ENCODE measurements at regions not wholly inside any gene's neighbourhood (a gene's known extent, or its start where the extent isn't known, plus 50 kb on each side); places are given as distances from the start of the nearest gene placed in this dataset.

DNA sequence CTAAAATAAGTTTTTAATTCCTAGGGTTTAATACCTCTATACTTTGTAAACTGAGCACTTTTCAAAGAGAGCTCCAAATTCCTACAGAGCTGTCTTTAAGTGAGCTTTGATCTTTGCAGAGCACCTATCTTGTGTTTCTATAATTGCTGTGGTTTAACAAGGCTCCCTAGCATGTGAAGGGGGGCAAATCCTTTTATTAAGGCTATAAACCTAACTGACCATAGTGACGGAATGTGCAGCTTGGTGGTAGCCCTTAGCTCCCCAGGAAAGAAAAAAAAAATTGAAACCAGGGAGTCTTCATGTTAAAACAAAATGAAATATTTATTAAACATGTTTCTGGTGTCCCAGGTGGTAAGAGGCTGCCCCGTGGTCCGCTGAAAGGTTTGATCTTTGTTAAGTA, 78.6 kb upstream of the ETAA1 start:
- no peak overlapping the region for H3K27ac ChIP-seq
- no peaks in the 10 kb centered on the region for H3K27me3 ChIP-seq
- no peaks in the 10 kb centered on the region for H3K36me3 ChIP-seq
- H3K4me3 ChIP-seq: no peak overlapping the region
- ATAC-seq (no peak), DNase-seq (no peak)
- no peaks in the 10 kb centered on the region for H3K9me3 ChIP-seq
- H3K4me1 ChIP-seq: no peaks in the 10 kb centered on the region
- in situ Hi-C loops (cut with MboI; ENCODE audit: low sequenced_read_pairs in 4 of 4): no loop called here
- no peak for TF ChIP-seq POLR2A (IDR thresholded peaks at IDR 0.05)
- intact Hi-C loops (cut with DNase I; ENCODE audit: low total_unique reads): no loop called here

DNA sequence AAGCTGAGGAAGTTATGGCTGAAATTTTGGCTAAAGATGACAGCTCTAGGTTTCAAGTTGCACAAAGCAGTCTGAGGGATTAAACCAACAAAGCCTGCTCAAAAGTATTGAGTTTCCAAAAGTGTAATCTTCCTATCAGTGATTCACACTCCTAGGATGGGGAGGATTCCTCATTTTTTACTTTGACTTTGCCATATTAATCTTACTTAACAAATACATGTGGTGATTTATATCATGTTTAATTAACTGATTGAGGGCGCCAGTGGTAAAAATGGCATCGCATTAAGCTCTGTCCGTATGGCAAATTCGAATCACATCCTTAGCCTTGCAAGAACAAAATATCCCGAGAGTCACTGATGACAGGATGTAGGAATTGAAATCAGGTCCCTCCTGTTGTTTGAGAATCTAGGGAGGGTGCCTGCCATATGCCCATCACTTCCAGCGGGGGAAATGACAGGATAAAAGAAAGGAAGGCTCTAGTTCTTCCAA, 78.1 kb upstream of the ETAA1 start:
- DNase-seq: no peak
- no peak for ATAC-seq
- H3K4me1 ChIP-seq: no peaks in the 10 kb centered on the region
- TF ChIP-seq, protein P1, sequence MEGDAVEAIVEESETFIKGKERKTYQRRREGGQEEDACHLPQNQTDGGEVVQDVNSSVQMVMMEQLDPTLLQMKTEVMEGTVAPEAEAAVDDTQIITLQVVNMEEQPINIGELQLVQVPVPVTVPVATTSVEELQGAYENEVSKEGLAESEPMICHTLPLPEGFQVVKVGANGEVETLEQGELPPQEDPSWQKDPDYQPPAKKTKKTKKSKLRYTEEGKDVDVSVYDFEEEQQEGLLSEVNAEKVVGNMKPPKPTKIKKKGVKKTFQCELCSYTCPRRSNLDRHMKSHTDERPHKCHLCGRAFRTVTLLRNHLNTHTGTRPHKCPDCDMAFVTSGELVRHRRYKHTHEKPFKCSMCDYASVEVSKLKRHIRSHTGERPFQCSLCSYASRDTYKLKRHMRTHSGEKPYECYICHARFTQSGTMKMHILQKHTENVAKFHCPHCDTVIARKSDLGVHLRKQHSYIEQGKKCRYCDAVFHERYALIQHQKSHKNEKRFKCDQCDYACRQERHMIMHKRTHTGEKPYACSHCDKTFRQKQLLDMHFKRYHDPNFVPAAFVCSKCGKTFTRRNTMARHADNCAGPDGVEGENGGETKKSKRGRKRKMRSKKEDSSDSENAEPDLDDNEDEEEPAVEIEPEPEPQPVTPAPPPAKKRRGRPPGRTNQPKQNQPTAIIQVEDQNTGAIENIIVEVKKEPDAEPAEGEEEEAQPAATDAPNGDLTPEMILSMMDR (IDR thresholded peaks at IDR 0.05 in 4 of 5, conservative IDR thresholded peaks at IDR 0.05 in 1 of 5): no peak
- H3K27ac ChIP-seq: no peak overlapping the region
- H3K9me3 ChIP-seq: no peaks in the 10 kb centered on the region
- no peak overlapping the region for H3K4me3 ChIP-seq
- intact Hi-C loops (cut with DNase I; ENCODE audit: low total_unique reads): no loop called here
- no peaks in the 10 kb centered on the region for H3K27me3 ChIP-seq
- no peaks in the 10 kb centered on the region for H3K36me3 ChIP-seq
- in situ Hi-C loops (cut with MboI; ENCODE audit: low sequenced_read_pairs in 4 of 4): no loop called here

DNA sequence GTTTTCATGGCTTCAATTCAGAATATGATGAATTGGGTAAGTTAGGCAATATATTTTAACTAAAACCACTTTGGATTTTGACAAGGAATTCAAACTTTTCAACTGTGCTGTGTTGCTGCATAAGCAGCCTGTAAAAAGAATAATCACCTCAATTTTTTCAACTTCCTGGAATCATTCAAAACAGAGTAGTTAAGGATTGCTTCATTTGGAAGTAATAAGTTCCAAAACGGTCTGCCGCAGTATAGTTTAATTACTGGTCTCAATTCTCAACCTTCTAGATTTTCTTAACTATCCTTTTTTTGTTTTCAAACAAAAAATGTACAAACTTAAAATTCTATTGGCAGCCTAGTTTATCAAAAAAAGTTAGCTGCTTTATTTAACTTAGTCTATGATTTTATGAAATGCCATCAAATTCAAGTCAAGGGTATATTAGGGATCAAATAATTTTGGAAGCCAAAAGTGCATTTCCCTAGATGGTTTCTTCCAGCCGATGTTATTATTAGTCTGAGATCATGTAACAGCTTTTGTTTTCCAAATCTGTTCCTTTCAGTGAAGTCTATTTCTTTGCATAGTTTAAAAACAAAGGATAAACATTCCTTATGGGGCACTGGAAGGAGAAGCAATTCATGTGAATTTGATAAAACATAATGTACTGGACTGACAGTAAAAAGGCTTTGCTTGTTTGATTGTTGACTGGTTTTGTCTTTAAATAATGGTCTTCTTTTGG, 76.1 kb upstream of the ETAA1 start:
- intact Hi-C loops (cut with DNase I; ENCODE audit: low total_unique reads): no loop called here
- DNase-seq: no peak
- ATAC-seq: no peak
- no peaks in the 10 kb centered on the region for H3K9me3 ChIP-seq
- no peaks in the 10 kb centered on the region for H3K4me1 ChIP-seq
- TF ChIP-seq, protein P1 (IDR thresholded peaks at IDR 0.05 in 4 of 5, conservative IDR thresholded peaks at IDR 0.05 in 1 of 5): no peak
- no peak for TF ChIP-seq POLR2A (IDR thresholded peaks at IDR 0.05)
- H3K27me3 ChIP-seq: no peaks in the 10 kb centered on the region
- no peak overlapping the region for H3K27ac ChIP-seq
- no peak overlapping the region for H3K4me3 ChIP-seq
- H3K36me3 ChIP-seq: no peaks in the 10 kb centered on the region
- in situ Hi-C loops (cut with MboI; ENCODE audit: low sequenced_read_pairs in 4 of 4): no loop called here

DNA sequence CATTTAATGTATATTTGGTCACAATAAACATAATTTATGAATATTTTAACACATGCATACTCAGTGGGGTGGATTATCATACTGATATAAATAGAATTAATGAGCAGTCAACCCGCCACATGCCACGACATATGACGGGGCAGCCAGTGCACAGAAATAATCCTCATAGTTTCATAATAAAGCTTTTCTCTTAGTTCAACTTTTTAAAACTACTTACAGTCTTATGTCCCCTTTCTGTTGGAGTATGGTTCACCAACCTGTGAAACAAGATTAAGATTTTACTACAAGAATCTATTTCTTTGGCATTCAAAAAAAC, 75.6 kb upstream of the ETAA1 start:
- ATAC-seq (no peak), DNase-seq (no peak)
- in situ Hi-C loops (cut with MboI; ENCODE audit: low sequenced_read_pairs in 4 of 4) (no loop called here), intact Hi-C loops (cut with DNase I; ENCODE audit: low total_unique reads) (no loop called here)
- Histone ChIP-seq H3K9me3 (no peaks in the 10 kb centered on the region), H3K27ac (no peak overlapping the region), H3K4me3 (no peak overlapping the region), H3K27me3 (no peaks in the 10 kb centered on the region), H3K36me3 (no peaks in the 10 kb centered on the region), H3K4me1 (no peaks in the 10 kb centered on the region)
- TF ChIP-seq, protein P1 (IDR thresholded peaks at IDR 0.05 in 4 of 5, conservative IDR thresholded peaks at IDR 0.05 in 1 of 5): no peak
- TF ChIP-seq POLR2A (IDR thresholded peaks at IDR 0.05): no peak

DNA sequence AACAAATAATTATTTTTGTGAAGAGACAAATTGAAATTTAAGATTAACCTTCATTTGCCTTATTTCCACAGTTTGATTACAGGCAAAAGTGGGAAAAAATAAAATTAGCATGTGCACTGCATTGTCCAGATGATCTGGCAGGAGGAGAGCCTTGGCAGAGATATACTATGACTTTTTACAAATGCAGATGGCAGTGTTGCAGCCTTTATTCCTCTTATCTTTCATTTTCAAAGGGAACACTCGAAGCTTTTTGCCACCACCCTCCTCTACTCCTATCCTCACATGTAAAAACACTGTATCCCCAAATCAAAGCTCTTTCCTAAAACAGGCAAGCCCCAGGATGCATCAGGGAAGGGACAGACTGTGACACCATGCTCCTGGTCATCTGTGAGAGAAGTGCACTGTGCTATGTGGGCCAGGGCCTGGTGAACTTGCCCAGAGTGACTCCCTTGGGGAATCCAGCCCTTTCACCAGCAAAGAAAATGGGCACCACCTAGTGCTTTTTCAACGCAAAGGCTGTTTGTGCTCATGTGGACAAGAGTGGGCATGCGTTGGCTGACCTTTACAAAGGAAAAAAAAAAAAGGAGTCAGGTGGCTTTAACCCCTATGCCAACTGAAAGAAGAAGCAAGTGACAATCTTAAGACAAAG, 74.7 kb upstream of the ETAA1 start:
- DNase-seq (no peak), ATAC-seq (no peak)
- Histone ChIP-seq H3K4me1 (no peaks in the 10 kb centered on the region), H3K9me3 (no peaks in the 10 kb centered on the region), H3K27ac (no peak overlapping the region), H3K36me3 (no peaks in the 10 kb centered on the region), H3K4me3 (no peak overlapping the region), H3K27me3 (no peaks in the 10 kb centered on the region)
- in situ Hi-C loops (cut with MboI; ENCODE audit: low sequenced_read_pairs in 4 of 4): no loop called here
- no peak for TF ChIP-seq POLR2A (IDR thresholded peaks at IDR 0.05)
- TF ChIP-seq, protein P1 (IDR thresholded peaks at IDR 0.05 in 4 of 5, conservative IDR thresholded peaks at IDR 0.05 in 1 of 5): peak in 1 of 5 experiments; percentile 26
- intact Hi-C loops (cut with DNase I; ENCODE audit: low total_unique reads): no loop called here
